Activated CD4-positive, alpha-beta memory T cell treated with anti-CD3 and anti-CD28 coated beads for 36 hours (primary cell): ENCODE measurements at regions not wholly inside any gene's neighbourhood (a gene's known extent, or its start where the extent isn't known, plus 50 kb on each side); places are given as distances from the start of the nearest gene placed in this dataset.

Source experiments
- CTCF ChIA-PET: fragments of 350-600 bp; sonication (Branson Sonifier 250); formaldehyde crosslinking; loops from one replicate; lab custom pipeline; 2021; ENCODE audit warnings: antibody characterized with exemption, inconsistent platforms; lab: Charles Lee
- POLR2A ChIA-PET: fragments of 350-600 bp; sonication (Branson Sonifier 250); formaldehyde crosslinking; loops from one replicate; lab custom pipeline; 2021; ENCODE audit warnings: antibody characterized with exemption; lab: Charles Lee
- DNase-seq: peaks from one replicate; pipeline ENCODE4 v3.0.0-alpha.2; 2020
- H3K27ac Mint-ChIP-seq: one replicate; pipeline ENCODE4 v1.8.0; 2021; ENCODE audit warnings: mixed read lengths
- H3K27me3 Mint-ChIP-seq: one replicate; pipeline ENCODE4 v1.8.0; 2021; ENCODE audit warnings: mixed read lengths
- H3K36me3 Mint-ChIP-seq: one replicate; pipeline ENCODE4 v1.8.0; 2021; ENCODE audit warnings: mixed read lengths
- H3K4me1 Mint-ChIP-seq: one replicate; pipeline ENCODE4 v1.8.0; 2021; ENCODE audit warnings: low read depth, mixed read lengths
- H3K4me3 Mint-ChIP-seq: one replicate; pipeline ENCODE4 v1.8.0; 2021; ENCODE audit warnings: mild to moderate bottlenecking, mixed read lengths
- H3K9me3 Mint-ChIP-seq: one replicate; pipeline ENCODE4 v1.8.0; 2021; ENCODE audit warnings: mixed read lengths
- intact Hi-C: fragments of 100-400 bp; cut with micrococcal nuclease; formaldehyde crosslinking; loops from one replicate; pipeline ENCODE4 v1.15.1; 2023

DNA sequence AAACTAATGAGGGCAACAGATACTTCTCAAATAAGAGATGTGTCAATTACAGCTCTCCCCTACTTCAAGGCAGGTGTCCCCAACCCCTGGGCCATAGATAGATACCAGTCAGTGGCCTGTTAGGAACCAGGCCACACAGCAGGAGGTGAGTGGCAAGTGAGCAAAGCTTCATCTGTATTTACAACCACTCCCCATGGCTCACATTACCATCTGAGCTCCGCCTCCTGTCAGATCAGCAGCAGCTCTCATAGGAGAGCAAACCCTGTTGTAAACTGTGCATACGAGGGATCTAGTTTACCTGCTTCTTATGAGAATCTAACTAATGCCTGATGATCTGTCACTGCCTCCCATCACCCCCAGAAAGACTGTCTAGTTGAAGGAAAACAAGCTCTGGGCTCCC, 422.1 kb downstream of the GJA1 start:
- Mint-ChIP-seq H3K27me3 (no peaks in the 10 kb centered on the region), H3K4me1 (no peaks in the 10 kb centered on the region), H3K9me3 (no peaks in the 10 kb centered on the region), H3K27ac (no peak overlapping the region), H3K4me3 (no peak overlapping the region), H3K36me3 (no peaks in the 10 kb centered on the region)
- ChIA-PET CTCF (no interaction called here), POLR2A (no interaction called here)
- no peak for DNase-seq
- intact Hi-C loops, result loop anchor here (5.0 kb wide), 1 partner anchor 175 kb away; no protein-coding TSS in a partner anchor

DNA sequence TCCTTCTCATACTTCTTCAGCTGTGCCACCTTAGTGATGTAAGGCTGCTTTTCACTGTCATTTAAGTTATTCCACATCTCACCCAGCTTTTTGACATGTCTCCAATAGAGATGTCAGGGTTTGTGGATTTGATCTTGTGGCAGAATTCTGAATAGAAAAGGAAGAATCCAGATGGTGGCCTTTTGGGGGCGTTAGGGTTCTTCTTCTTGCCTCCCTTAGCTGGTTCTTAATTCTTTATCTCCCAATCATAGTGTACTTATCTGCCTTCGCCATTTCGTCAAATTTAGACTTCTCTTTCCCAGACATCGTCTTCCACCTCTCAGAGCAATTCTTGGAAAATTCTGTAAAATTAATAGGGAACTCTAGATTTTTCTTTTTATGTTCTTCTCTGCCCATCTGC, 422.9 kb downstream of the GJA1 start:
- ChIA-PET POLR2A (no interaction called here), CTCF (no interaction called here)
- H3K4me3 Mint-ChIP-seq, result no peak overlapping the region
- no peak overlapping the region for H3K27ac Mint-ChIP-seq
- intact Hi-C loops, result loop anchor here (5.0 kb wide), 1 partner anchor 174 kb away; no protein-coding TSS in a partner anchor
- H3K9me3 Mint-ChIP-seq, result no peaks in the 10 kb centered on the region
- H3K4me1 Mint-ChIP-seq, result no peaks in the 10 kb centered on the region
- no peaks in the 10 kb centered on the region for H3K27me3 Mint-ChIP-seq
- DNase-seq, result no peak
- no peaks in the 10 kb centered on the region for H3K36me3 Mint-ChIP-seq

DNA sequence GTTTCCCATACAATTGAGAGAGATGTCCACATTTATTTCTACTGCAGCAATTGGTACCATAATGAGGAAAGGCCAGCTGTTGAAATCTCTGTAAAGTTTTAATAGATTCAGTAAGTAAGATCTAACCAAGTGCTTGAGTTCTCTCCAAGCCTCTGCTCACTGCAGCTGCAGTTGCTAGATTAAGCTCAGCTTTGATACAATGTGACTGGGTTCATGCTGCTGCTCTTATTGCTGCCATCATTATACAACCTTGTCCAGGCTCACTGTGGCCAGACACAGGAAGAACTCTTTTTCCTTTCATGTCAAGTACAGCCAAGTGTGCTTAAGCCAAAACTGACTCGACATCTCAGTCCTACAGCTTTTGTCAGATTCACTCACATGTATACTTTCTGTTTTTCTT, 423.5 kb downstream of the GJA1 start:
- no peak for DNase-seq
- POLR2A ChIA-PET, result no interaction called here
- Mint-ChIP-seq H3K4me1 (no peaks in the 10 kb centered on the region), H3K4me3 (no peak overlapping the region), H3K27me3 (no peaks in the 10 kb centered on the region), H3K27ac (no peak overlapping the region), H3K36me3 (no peaks in the 10 kb centered on the region), H3K9me3 (no peaks in the 10 kb centered on the region)
- CTCF ChIA-PET, result no interaction called here
- intact Hi-C loops, result loop anchor here (5.0 kb wide), 1 partner anchor 173 kb away; no protein-coding TSS in a partner anchor

DNA sequence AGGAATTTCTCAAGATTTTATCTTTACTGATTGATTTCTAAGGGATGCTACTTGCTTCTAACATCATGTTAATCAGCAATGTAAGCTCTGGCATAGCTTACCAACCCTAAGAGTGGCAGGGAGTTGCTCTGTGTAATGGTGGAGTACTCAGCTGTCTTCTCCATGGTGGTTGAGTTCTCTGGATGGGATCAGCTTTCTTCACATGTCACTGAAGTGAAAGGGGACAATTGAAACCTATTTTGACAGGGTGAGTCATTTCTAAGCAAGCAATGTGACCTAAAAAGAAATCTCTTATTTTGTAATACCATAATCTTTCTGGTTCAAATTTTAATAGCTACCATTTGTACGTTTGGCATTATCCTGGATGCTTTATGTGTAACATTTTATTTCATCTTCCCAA, 430.4 kb downstream of the GJA1 start:
- H3K27me3 Mint-ChIP-seq, result no peaks in the 10 kb centered on the region
- no peak for DNase-seq
- no peaks in the 10 kb centered on the region for H3K9me3 Mint-ChIP-seq
- H3K36me3 Mint-ChIP-seq, result no peaks in the 10 kb centered on the region
- CTCF ChIA-PET, result no interaction called here
- H3K4me1 Mint-ChIP-seq, result no peaks in the 10 kb centered on the region
- POLR2A ChIA-PET, result no interaction called here
- no peak overlapping the region for H3K27ac Mint-ChIP-seq
- intact Hi-C loops, result no loop called here
- H3K4me3 Mint-ChIP-seq, result no peak overlapping the region

DNA sequence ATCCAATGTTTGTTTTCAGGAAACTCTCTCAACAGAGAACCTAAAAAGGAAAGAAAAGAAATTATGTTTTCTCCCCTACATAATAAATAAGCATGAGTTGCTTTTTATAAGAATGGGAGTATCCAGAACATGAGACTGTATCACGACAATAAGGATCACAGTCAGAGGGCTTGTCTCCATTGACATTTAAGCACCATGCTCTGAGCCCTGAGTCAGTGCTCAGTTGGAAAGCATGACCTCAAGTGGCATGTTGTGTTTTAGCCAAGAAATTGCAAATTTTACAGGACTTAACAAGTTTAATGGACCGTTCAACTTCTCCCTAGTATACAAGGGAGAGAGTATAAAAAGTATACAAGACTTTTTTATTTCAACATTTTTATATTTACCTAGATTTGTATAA, 431.6 kb downstream of the GJA1 start:
- no peaks in the 10 kb centered on the region for H3K4me1 Mint-ChIP-seq
- no peaks in the 10 kb centered on the region for H3K36me3 Mint-ChIP-seq
- intact Hi-C loops, result no loop called here
- no peak overlapping the region for H3K27ac Mint-ChIP-seq
- H3K9me3 Mint-ChIP-seq, result no peaks in the 10 kb centered on the region
- H3K27me3 Mint-ChIP-seq, result no peaks in the 10 kb centered on the region
- ChIA-PET POLR2A (no interaction called here), CTCF (no interaction called here)
- no peak for DNase-seq
- H3K4me3 Mint-ChIP-seq, result no peak overlapping the region

DNA sequence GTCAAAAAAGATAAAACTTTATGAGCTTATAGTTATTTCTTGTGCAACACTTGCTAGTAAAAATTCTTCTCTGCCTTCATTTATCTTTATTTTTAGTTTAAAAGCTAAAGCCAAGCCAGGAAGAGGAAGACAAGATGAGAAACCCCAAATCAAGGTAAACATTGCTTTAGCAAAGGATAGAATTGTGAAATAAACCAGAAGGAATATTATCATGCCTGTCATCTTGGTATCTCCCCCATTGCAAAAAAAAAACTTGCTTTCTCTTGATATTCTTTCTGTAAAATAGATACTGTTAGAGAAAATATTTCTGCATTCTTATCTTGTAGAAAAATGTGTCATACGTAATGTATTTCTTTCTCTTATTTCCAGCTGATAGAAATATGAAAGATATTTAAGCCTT, 432.8 kb downstream of the GJA1 start:
- CTCF ChIA-PET, result no interaction called here
- no peak for DNase-seq
- Mint-ChIP-seq H3K36me3 (no peaks in the 10 kb centered on the region), H3K4me1 (no peaks in the 10 kb centered on the region), H3K27ac (no peak overlapping the region), H3K9me3 (no peaks in the 10 kb centered on the region), H3K27me3 (peaks cover 3% of the 10 kb centered on the region), H3K4me3 (no peak overlapping the region)
- intact Hi-C loops, result no loop called here
- POLR2A ChIA-PET, result no interaction called here

DNA sequence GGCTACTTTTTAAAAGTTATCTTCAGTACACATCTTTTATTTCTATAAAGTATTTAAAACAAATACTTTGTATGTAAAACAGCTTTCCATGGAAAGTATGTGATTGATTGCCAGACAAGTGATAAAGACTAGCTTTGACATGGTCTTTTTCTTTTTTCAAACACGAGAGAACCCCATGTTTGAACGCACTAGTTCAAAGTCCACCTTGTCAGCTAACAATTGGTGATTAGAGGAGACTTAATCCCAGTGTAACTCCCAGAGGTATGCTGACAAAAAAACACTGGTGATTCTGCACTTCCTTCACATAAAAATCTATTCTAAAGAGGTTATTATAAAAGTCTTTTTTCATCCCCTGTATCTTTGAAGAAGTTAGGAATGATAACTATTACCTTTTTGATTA, 438.1 kb downstream of the GJA1 start:
- DNase-seq, result no peak
- Mint-ChIP-seq H3K36me3 (no peaks in the 10 kb centered on the region), H3K4me3 (no peak overlapping the region), H3K9me3 (peaks cover 2% of the 10 kb centered on the region), H3K27me3 (peaks cover 3% of the 10 kb centered on the region), H3K27ac (no peak overlapping the region), H3K4me1 (no peaks in the 10 kb centered on the region)
- intact Hi-C loops, result no loop called here
- ChIA-PET POLR2A (no interaction called here), CTCF (no interaction called here)

DNA sequence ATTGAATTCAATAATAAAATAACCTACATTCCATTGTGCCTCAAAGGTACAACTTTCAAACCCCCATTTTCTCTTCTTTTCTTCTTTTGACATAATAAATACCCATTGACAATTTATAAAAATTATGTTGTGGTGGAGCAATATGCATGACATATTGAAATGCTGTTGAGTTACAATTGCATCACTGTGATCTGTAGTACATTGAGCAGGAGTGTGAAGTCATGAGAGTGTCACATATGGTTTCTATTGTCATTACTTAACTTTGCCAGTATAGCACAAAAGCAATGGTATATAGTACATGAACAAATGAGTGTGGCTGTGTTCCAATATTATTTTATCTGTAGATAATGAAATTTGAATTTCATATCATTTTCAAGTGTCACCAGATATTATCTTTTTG, 441.3 kb downstream of the GJA1 start:
- intact Hi-C loops, result no loop called here
- peaks cover 3% of the 10 kb centered on the region for H3K27me3 Mint-ChIP-seq
- no peaks in the 10 kb centered on the region for H3K36me3 Mint-ChIP-seq
- no peak for DNase-seq
- H3K27ac Mint-ChIP-seq, result no peak overlapping the region
- peaks cover 2% of the 10 kb centered on the region for H3K9me3 Mint-ChIP-seq
- H3K4me1 Mint-ChIP-seq, result no peaks in the 10 kb centered on the region
- POLR2A ChIA-PET, result no interaction called here
- no peak overlapping the region for H3K4me3 Mint-ChIP-seq
- CTCF ChIA-PET, result no interaction called here

DNA sequence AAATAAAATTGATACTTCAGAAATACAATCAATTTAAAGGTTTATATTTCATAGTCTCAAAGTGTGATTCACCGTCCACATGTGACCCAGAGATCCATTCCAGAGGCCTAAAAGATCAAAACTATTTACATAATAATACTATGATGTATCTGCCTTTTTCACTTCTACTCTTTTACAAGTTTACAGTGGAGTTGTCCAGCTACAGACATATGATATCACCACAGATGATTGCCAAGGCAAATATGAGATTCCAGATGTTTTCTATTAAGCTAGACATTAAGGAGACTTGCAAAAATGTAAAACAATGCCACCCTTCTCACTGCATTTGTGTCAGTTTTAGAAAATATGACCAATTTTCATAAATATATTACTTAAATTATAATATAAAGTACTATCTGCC, 443.7 kb downstream of the GJA1 start:
- Mint-ChIP-seq H3K27me3 (no peaks in the 10 kb centered on the region), H3K27ac (no peak overlapping the region), H3K4me3 (no peak overlapping the region), H3K4me1 (no peaks in the 10 kb centered on the region), H3K36me3 (no peaks in the 10 kb centered on the region), H3K9me3 (peaks cover 2% of the 10 kb centered on the region)
- no peak for DNase-seq
- intact Hi-C loops, result no loop called here
- ChIA-PET CTCF (no interaction called here), POLR2A (no interaction called here)

DNA sequence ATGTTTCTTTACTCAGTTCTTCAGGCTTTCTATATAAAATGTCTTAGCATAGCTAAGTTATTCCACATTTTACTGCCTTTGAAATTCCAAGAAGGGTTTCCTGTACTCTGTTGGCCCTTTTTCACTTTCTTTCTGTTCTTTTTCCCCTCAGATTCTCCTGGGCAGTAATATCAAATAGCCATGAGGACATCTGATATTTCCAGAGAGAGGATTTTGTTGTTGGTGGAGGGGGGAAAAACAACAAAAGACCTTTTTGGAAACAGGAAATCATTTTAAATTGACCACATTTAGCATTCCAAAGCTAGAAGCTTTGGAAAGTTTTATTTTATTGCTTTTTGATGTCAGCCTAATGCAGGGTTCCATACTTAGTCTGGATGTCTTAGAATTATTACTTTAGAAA, 445.4 kb downstream of the GJA1 start:
- ChIA-PET CTCF (no interaction called here), POLR2A (no interaction called here)
- no peaks in the 10 kb centered on the region for H3K36me3 Mint-ChIP-seq
- H3K4me3 Mint-ChIP-seq, result no peak overlapping the region
- no peaks in the 10 kb centered on the region for H3K27me3 Mint-ChIP-seq
- intact Hi-C loops, result no loop called here
- no peak overlapping the region for H3K27ac Mint-ChIP-seq
- no peaks in the 10 kb centered on the region for H3K4me1 Mint-ChIP-seq
- no peak for DNase-seq
- peaks cover 2% of the 10 kb centered on the region for H3K9me3 Mint-ChIP-seq

DNA sequence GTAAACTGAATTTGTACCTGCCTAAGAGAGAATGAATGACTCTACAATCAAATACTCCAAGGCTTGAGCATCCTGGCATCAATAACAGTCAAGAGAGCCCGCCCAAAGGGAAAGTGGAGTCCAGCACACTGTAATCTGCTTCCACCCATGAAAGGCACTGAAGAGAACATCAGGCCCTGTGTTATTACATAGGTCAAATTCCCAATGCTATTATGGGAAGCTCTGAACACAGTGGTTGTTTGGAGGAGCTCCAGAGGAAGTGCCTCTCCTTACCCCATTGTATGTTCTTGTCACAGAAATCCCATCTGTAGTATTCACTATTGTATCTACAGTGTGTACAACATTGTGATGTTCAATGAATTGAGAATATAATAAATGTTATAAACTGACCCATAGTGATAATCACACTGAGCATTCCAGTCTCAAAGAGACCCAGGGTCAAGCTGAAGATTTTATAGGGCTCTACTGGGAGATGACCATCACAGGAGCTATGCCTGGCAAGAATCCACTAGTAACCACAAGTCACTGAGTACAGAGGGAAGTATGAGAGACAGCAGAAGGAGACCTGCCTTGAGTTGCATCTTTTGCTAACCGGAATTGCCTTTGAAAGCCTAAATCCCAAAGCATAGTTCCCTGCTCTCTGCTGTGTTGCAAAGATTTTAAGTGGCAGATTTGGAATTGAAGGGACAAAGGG, 446.7 kb downstream of the GJA1 start:
- Mint-ChIP-seq H3K4me1 (no peaks in the 10 kb centered on the region), H3K27me3 (no peaks in the 10 kb centered on the region), H3K36me3 (no peaks in the 10 kb centered on the region), H3K27ac (no peak overlapping the region), H3K4me3 (no peak overlapping the region), H3K9me3 (no peaks in the 10 kb centered on the region)
- no peak for DNase-seq
- intact Hi-C loops, result no loop called here
- ChIA-PET POLR2A (no interaction called here), CTCF (no interaction called here)

DNA sequence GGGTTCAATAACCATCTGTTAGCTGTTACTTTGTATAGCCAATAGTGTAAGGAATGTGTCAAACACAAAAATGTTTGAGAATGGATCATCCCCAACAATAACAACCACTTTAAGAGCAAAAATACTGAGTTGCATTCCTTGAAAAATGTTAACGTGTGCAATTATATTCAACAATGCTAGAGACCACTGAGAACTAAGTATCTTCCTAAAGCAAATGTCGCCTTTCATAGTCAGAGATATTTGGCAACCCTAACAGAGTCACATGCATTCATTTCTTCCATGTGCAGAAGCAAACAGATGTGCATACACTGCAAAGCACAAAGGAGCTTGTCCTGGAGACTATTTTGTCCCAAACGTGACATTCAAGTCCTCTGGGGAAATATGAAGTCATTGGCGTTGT, 448.6 kb downstream of the GJA1 start:
- intact Hi-C loops, result no loop called here
- Mint-ChIP-seq H3K4me1 (no peaks in the 10 kb centered on the region), H3K27me3 (no peaks in the 10 kb centered on the region), H3K9me3 (no peaks in the 10 kb centered on the region), H3K36me3 (no peaks in the 10 kb centered on the region), H3K4me3 (no peak overlapping the region), H3K27ac (no peak overlapping the region)
- no peak for DNase-seq
- CTCF ChIA-PET, result no interaction called here
- POLR2A ChIA-PET, result no interaction called here

DNA sequence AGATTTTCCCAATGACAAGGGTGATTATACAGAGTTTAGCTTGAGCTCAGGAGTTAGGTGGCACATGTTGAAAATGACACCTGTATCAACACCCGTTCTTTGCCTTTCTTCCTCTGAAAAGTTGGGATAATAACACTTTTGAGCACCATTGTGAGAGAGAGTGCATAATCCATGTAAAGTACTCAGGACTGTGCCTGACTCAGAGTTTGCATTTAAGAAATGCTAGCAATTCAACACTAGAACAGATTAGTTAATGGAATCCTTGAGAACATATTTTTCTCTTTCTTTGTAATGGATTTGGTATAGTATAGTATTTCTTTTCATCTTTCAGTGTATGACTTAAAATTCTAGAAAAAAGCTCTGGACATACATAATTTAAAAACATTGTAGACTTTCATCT, 449.2 kb downstream of the GJA1 start:
- POLR2A ChIA-PET, result no interaction called here

More for the DNA sequence above, 449.2 kb downstream of the GJA1 start:
- CTCF ChIA-PET, result no interaction called here
- Mint-ChIP-seq H3K4me1 (no peaks in the 10 kb centered on the region), H3K9me3 (no peaks in the 10 kb centered on the region), H3K27ac (no peak overlapping the region), H3K4me3 (no peak overlapping the region), H3K36me3 (no peaks in the 10 kb centered on the region), H3K27me3 (no peaks in the 10 kb centered on the region)
- intact Hi-C loops, result no loop called here
- no peak for DNase-seq
